Tibial artery (tissue), 4 donors: ENCODE measurements at regions not wholly inside any gene's neighbourhood (a gene's known extent, or its start where the extent isn't known, plus 50 kb on each side); places are given as distances from the start of the nearest gene placed in this dataset.

Experiments used
- DNase-seq, 2 donors: peaks; one replicate each; pipeline ENCODE4 v3.0.0-alpha.2; 2019
- H3K27ac ChIP-seq, 2 donors: fragments of 200-600 bp; sonication (generic) in 1 of 2; 1 replicate in 1 of 2; 2 replicates in 1 of 2; pipeline ENCODE4 v1.5.1; 2018 to 2019; ENCODE audit warnings: mild to moderate bottlenecking in 1 of 2
- H3K27me3 ChIP-seq, 2 donors: fragments of 200-600 bp; sonication (generic) in 1 of 2; one replicate each; pipeline versions ENCODE4 v1.5.1 to v1.6.0; 2016 to 2019
- H3K36me3 ChIP-seq, 3 donors: fragments of 200-600 bp; sonication (generic) in 2 of 3; one replicate each; pipeline ENCODE4 v1.5.1; 2016 to 2019; ENCODE audit warnings: mild to moderate bottlenecking in 2 of 3
- H3K4me1 ChIP-seq, 4 donors: fragments of 200-600 bp; sonication (generic) in 2 of 4; 1 replicate in 3 of 4; 2 replicates in 1 of 4; pipeline ENCODE4 v1.5.1; 2016 to 2019
- H3K4me3 ChIP-seq, 2 donors: fragments of 200-600 bp; sonication (generic) in 1 of 2; 1 replicate in 1 of 2; 2 replicates in 1 of 2; pipeline ENCODE4 v1.5.1; 2018 to 2019; ENCODE audit warnings: mild to moderate bottlenecking in 2 of 2
- H3K9me3 ChIP-seq, 3 donors: fragments of 200-600 bp; sonication (generic) in 1 of 3; one replicate each; pipeline ENCODE4 v1.5.1; 2016 to 2019
- intact Hi-C: fragments of 100-400 bp; cut with DNase I; formaldehyde crosslinking; loops from one replicate; pipeline ENCODE4 v1.15.0; 2023; ENCODE audit warnings: low total_unique reads
- TF ChIP-seq, protein P1 (sequence below), 2 experiments: fragments of 200-600 bp in 1 of 2; fragments of 450-650 bp in 1 of 2; IDR thresholded peaks; one replicate each; pipeline ENCODE4 v1.5.1; 2017 to 2019; ENCODE audit warnings: antibody characterized with exemption in 2 of 2, mild to moderate bottlenecking in 1 of 2, moderate library complexity in 1 of 2

DNA sequence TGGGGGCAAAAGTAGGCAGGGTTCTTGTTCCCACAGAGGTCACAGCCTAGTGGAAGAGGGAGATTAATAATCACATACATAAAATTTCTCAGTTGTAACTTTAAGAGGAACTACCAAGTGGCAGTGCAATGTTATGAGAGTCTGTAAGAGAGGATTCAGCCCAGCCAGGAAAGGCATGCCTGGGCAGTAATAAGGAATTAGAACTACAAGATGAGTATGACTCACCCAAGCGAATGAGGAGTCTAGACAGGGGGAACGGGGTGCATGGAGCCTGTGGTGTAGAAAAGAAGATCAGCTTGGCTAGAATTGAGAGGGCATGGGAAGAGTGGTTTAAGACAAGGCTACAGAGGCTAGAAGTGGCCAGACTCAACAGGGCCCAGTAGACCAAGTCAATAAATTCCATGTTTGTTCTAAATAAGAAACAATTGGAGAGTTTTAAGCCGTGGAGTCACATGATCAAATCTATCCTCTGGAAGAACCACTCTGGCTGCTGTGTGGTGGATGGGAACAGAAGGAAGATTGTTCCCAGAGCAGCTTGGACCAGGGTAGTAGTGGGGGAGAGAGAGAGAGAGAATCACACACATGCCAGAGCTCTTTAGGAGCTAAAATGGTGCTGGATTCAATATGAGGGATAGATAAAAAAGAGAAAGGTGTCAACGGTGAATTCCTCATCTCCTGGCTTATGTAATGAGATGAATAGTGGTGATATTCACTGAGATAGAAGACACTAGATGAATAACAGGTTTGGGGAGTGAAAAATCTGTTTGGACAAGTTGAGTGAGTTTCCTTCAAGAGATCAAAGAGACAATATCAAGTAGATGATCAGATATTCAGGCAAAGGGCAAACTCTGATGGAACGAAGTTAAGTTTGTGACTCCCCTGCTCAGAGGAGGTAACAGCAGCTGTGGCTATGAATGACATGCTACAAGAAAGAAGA is 265.1 kb downstream of the FGFR2 start:
- Histone ChIP-seq H3K4me3 (no peak overlapping the region), H3K36me3 (no peaks in the 10 kb centered on the region), H3K9me3 (no peaks in the 10 kb centered on the region), H3K27me3 (no peaks in the 10 kb centered on the region), H3K27ac (no peak overlapping the region), H3K4me1 (peaks cover 0 to 16% (median 0%) of the 10 kb centered on the region in 4 donors)
- TF ChIP-seq, protein P1, sequence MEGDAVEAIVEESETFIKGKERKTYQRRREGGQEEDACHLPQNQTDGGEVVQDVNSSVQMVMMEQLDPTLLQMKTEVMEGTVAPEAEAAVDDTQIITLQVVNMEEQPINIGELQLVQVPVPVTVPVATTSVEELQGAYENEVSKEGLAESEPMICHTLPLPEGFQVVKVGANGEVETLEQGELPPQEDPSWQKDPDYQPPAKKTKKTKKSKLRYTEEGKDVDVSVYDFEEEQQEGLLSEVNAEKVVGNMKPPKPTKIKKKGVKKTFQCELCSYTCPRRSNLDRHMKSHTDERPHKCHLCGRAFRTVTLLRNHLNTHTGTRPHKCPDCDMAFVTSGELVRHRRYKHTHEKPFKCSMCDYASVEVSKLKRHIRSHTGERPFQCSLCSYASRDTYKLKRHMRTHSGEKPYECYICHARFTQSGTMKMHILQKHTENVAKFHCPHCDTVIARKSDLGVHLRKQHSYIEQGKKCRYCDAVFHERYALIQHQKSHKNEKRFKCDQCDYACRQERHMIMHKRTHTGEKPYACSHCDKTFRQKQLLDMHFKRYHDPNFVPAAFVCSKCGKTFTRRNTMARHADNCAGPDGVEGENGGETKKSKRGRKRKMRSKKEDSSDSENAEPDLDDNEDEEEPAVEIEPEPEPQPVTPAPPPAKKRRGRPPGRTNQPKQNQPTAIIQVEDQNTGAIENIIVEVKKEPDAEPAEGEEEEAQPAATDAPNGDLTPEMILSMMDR (IDR thresholded peaks at IDR 0.05) = no peak
- DNase-seq = no peak
- intact Hi-C loops = no loop called here

DNA sequence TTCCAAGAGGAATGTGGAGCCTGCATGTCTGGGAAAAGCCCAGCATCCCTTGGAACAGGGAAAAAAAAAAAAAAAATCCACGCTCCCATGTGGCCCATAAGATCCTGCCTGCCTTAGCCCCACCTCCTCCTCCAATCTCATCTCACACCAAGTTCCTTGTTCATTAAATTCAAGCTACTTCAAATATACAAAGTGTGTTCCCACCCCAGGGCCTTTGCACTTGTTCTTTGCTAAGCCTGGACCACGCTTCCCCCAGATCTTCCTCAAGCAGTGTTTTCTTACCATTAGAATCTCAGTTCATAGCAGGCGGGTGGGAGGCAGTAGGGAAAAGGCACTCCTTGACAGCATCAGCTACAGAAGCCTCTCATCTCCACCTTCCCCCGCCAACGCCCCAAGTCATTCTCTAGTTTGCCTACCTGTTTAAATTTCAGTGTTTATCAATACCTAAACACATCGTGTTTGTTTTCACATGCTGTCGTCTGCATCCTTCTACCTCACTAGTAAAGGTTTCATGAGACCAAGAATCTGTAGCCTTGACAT is 262.8 kb downstream of the FGFR2 start:
- no peaks in the 10 kb centered on the region for H3K36me3 ChIP-seq

DNA sequence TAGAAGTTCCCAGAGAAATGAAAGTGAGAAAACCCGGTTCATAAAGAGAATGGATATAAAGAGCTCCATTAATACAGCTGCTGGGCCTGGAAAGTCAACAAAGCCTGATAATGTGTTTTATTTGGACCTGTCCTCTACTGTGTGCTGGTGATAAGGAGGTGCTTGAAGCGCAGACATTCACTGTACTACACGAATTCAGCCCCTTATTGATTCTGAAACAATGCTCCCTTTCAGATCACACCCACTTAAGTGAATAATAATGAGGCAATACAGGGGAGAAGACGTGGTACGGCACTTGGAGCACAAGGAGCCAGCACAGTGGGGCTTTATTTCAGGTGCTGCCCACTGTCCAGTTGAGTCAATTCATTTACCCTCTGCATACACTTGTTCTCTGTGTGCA is 260.8 kb downstream of the FGFR2 start:
- Histone ChIP-seq H3K4me3 (no peak overlapping the region), H3K36me3 (no peaks in the 10 kb centered on the region), H3K9me3 (no peaks in the 10 kb centered on the region), H3K27me3 (no peaks in the 10 kb centered on the region), H3K4me1 (peaks cover 0 to 16% (median 0%) of the 10 kb centered on the region in 4 donors), H3K27ac (no peak overlapping the region)
- DNase-seq = no peak
- TF ChIP-seq, protein P1 (IDR thresholded peaks at IDR 0.05) = no peak
- intact Hi-C loops = loop anchor here (5.0 kb wide), 1 partner anchor 260 kb away; the partner anchor contains the start of gene FGFR2

More for the DNA sequence above, 262.8 kb downstream of the FGFR2 start:
- Histone ChIP-seq H3K4me1 (peaks cover 0 to 16% (median 0%) of the 10 kb centered on the region in 4 donors), H3K27me3 (no peaks in the 10 kb centered on the region), H3K9me3 (no peaks in the 10 kb centered on the region), H3K27ac (no peak overlapping the region), H3K4me3 (no peak overlapping the region)
- intact Hi-C loops = loop anchor here (5.0 kb wide), 1 partner anchor 262 kb away; the partner anchor contains the start of gene FGFR2
- DNase-seq = no peak
- TF ChIP-seq, protein P1 (IDR thresholded peaks at IDR 0.05) = no peak

DNA sequence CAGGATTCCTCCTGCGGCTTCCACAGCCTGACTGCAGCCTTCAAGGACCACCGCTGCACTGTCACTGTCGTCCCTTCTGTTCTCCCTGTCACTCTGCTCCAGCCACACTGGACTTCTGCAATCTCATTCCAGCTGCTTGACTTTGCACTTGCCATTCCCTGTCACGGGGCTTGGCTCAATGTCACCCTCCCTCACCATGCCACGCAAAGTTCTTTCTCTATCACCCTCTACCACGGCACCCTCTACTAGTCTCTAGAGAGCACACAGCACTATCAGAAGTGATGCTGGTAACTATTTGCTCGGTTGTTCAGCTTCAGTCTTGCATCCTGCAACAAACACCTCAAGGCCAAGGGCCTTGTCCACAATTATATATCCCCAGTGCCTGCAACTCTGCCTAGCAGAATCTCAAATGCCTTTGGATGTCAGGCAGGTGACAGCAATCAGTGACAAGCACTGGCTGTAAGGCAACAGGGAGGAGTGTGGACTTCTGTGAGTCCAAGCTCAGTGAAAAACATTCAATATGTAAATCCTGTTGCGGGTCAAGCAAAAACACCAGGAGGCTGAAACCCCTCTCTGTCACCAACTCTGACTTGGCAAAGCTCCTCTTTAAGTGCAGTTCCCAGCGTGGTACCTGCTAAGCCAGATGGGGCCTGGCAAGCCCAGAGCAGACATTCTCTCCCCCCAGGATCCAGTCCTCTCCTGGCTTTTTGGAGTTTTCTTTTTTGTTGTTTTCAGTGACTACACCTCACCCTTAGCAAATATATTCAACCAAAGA is 259.9 kb downstream of the FGFR2 start:
- Histone ChIP-seq H3K27ac (no peak overlapping the region), H3K36me3 (no peaks in the 10 kb centered on the region), H3K27me3 (no peaks in the 10 kb centered on the region), H3K9me3 (no peaks in the 10 kb centered on the region), H3K4me1 (peaks cover 0 to 16% (median 0%) of the 10 kb centered on the region in 4 donors), H3K4me3 (no peak overlapping the region)
- intact Hi-C loops = loop anchor here (5.0 kb wide), 1 partner anchor 259 kb away; the partner anchor contains the start of gene FGFR2
- TF ChIP-seq, protein P1 (IDR thresholded peaks at IDR 0.05) = no peak
- DNase-seq = no peak

DNA sequence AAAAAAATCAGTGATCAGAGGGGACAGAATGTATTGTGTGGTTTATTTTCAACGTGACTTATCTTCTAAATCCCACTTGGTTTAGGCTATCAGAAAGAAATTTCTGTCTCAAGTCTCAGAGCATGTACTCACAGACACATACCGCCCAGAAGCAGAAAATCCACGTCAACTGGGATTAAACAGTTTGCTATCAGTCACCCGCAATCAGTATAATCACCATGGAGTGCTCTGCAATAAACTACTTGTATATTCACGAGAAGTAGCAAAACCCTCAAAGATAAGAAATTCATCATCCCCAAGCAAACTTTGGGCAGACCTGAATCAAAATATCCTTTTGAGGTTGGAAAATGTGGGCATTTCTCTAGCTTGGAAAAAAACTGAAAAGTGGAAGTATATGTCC is 259.1 kb downstream of the FGFR2 start:
- intact Hi-C loops = loop anchor here (5.0 kb wide), 1 partner anchor 258 kb away; the partner anchor contains the start of gene FGFR2
- Histone ChIP-seq H3K4me3 (no peak overlapping the region), H3K4me1 (peaks cover 0 to 16% (median 0%) of the 10 kb centered on the region in 4 donors), H3K27ac (no peak overlapping the region), H3K27me3 (no peaks in the 10 kb centered on the region), H3K9me3 (no peaks in the 10 kb centered on the region), H3K36me3 (no peaks in the 10 kb centered on the region)
- TF ChIP-seq, protein P1 (IDR thresholded peaks at IDR 0.05) = no peak
- no peak for DNase-seq
